ENCODE measurements at regions not wholly inside any gene's neighbourhood (a gene's known extent, or its start where the extent isn't known, plus 50 kb on each side); places are given as distances from the start of the nearest gene placed in this dataset.
A peak's percentile ranks its signal among the peaks of the same experiment; 100 is the strongest.

- Histone ChIP-seq H3K9me3 (no peaks in the 10 kb centered on the region), H3K27ac (no peak overlapping the region), H3K4me3 (no peak overlapping the region), H3K4me1 (peaks cover 0 to 12% (median 4%) of the 10 kb centered on the region in 4 donors), H3K36me3 (no peaks in the 10 kb centered on the region), H3K27me3 (peaks cover 0 to 9% (median 0%) of the 10 kb centered on the region in 3 donors)
- DNase-seq, result no peak
- TF ChIP-seq POLR2AphosphoS5 (IDR thresholded peaks at IDR 0.05), result no peak
- TF ChIP-seq EP300 (IDR thresholded peaks at IDR 0.05), result no peak
- no peak for TF ChIP-seq CTCF (IDR thresholded peaks at IDR 0.05)
- TF ChIP-seq POLR2A (IDR thresholded peaks at IDR 0.05), result no peak
- 74 to 90% (median 85%) methylated on average over 2 of the region's 2 CpGs for WGBS, 5 donors
- intact Hi-C loops (cut with DNase I; ENCODE audit: low total_unique reads), result no loop called here
These were observed 284.1 kb downstream of the ELAVL2 start for GRCh38 chr9:23541976-23542375.

- Histone ChIP-seq H3K9me3 (no peaks in the 10 kb centered on the region), H3K4me1 (peaks cover 0 to 9% (median 4%) of the 10 kb centered on the region in 4 donors), H3K4me3 (no peak overlapping the region), H3K27ac (no peak overlapping the region), H3K36me3 (no peaks in the 10 kb centered on the region), H3K27me3 (peaks cover 0 to 7% (median 0%) of the 10 kb centered on the region in 3 donors)
- no peak for DNase-seq
- intact Hi-C loops (cut with DNase I; ENCODE audit: low total_unique reads), result no loop called here
- TF ChIP-seq POLR2A (IDR thresholded peaks at IDR 0.05) (no peak), EP300 (IDR thresholded peaks at IDR 0.05) (no peak), POLR2AphosphoS5 (IDR thresholded peaks at IDR 0.05) (no peak), CTCF (IDR thresholded peaks at IDR 0.05) (no peak)
These were observed 283.6 kb downstream of the ELAVL2 start for GRCh38 chr9:23542438-23542837.

GRCh38 chr9:23542927-23543326 lies 283.1 kb downstream of the ELAVL2 start:
- no peaks in the 10 kb centered on the region for H3K36me3 ChIP-seq
- peaks cover 0 to 2% (median 0%) of the 10 kb centered on the region in 3 donors for H3K27me3 ChIP-seq
- no peak for DNase-seq
- no peak overlapping the region for H3K4me3 ChIP-seq
- no peak overlapping the region for H3K27ac ChIP-seq
- peaks cover 0 to 4% (median 2%) of the 10 kb centered on the region in 4 donors for H3K4me1 ChIP-seq
- 31 to 48% (median 37%) methylated on average over 1 of the region's 1 CpG for WGBS, 5 donors
- TF ChIP-seq EP300 (IDR thresholded peaks at IDR 0.05) (no peak), CTCF (IDR thresholded peaks at IDR 0.05) (no peak), POLR2AphosphoS5 (IDR thresholded peaks at IDR 0.05) (no peak), POLR2A (IDR thresholded peaks at IDR 0.05) (no peak)
- H3K9me3 ChIP-seq, result no peaks in the 10 kb centered on the region
- intact Hi-C loops (cut with DNase I; ENCODE audit: low total_unique reads), result no loop called here

GRCh38 chr9:23543419-23543818 lies 282.6 kb downstream of the ELAVL2 start:
- Histone ChIP-seq H3K27ac (no peak overlapping the region), H3K27me3 (no peaks in the 10 kb centered on the region), H3K4me1 (no peaks in the 10 kb centered on the region), H3K4me3 (no peak overlapping the region), H3K9me3 (no peaks in the 10 kb centered on the region), H3K36me3 (no peaks in the 10 kb centered on the region)
- intact Hi-C loops (cut with DNase I; ENCODE audit: low total_unique reads), result no loop called here
- 47 to 71% (median 58%) methylated on average over 3 of the region's 3 CpGs for WGBS, 5 donors
- DNase-seq, result peak in 1 of 2 donors; percentile 9
- TF ChIP-seq CTCF (IDR thresholded peaks at IDR 0.05), result no peak
- TF ChIP-seq POLR2A (IDR thresholded peaks at IDR 0.05), result no peak
- TF ChIP-seq EP300 (IDR thresholded peaks at IDR 0.05), result no peak
- TF ChIP-seq POLR2AphosphoS5 (IDR thresholded peaks at IDR 0.05), result no peak
